Type B pancreatic cell (in vitro differentiated cells): ENCODE measurements at regions not wholly inside any gene's neighbourhood (a gene's known extent, or its start where the extent isn't known, plus 50 kb on each side); places are given as distances from the start of the nearest gene placed in this dataset.

Experiments
- DNase-seq: peaks from one replicate; pipeline ENCODE4 v3.0.0; 2021; ENCODE audit warnings: mixed read lengths; ENCODE audit not compliant: unreplicated experiment; ENCODE audit errors: extremely low spot score
- H3K27ac Mint-ChIP-seq: 2 replicates; pipeline ENCODE4 v1.8.0; 2021; ENCODE audit warnings: mild to moderate bottlenecking, mixed read lengths
- H3K27me3 Mint-ChIP-seq: 2 replicates; pipeline ENCODE4 v1.8.0; 2021; ENCODE audit warnings: mixed read lengths
- H3K36me3 Mint-ChIP-seq: 2 replicates; pipeline ENCODE4 v1.8.0; 2021; ENCODE audit warnings: mixed read lengths
- H3K4me1 Mint-ChIP-seq: one replicate; pipeline ENCODE4 v1.8.0; 2021; ENCODE audit warnings: mixed read lengths; ENCODE audit not compliant: unreplicated experiment
- H3K4me3 Mint-ChIP-seq: 2 replicates; pipeline ENCODE4 v1.8.0; 2021; ENCODE audit warnings: mild to moderate bottlenecking, mixed read lengths
- H3K9me3 Mint-ChIP-seq: 2 replicates; pipeline ENCODE4 v1.8.0; 2021; ENCODE audit warnings: mixed read lengths
- TF ChIP-seq, protein P1 (sequence below): fragments of 200-600 bp; sonication (generic); conservative IDR thresholded peaks from 2 replicates; pipeline ENCODE4 v1.5.0; 2021; ENCODE audit warnings: antibody characterized with exemption, mild to moderate bottlenecking

- Mint-ChIP-seq H3K9me3 (peaks cover 2% of the 10 kb centered on the region), H3K27ac (no peak overlapping the region), H3K4me1 (peaks cover 2% of the 10 kb centered on the region), H3K4me3 (no peak overlapping the region), H3K36me3 (no peaks in the 10 kb centered on the region), H3K27me3 (no peaks in the 10 kb centered on the region)
- no peak for DNase-seq
- TF ChIP-seq, protein P1, sequence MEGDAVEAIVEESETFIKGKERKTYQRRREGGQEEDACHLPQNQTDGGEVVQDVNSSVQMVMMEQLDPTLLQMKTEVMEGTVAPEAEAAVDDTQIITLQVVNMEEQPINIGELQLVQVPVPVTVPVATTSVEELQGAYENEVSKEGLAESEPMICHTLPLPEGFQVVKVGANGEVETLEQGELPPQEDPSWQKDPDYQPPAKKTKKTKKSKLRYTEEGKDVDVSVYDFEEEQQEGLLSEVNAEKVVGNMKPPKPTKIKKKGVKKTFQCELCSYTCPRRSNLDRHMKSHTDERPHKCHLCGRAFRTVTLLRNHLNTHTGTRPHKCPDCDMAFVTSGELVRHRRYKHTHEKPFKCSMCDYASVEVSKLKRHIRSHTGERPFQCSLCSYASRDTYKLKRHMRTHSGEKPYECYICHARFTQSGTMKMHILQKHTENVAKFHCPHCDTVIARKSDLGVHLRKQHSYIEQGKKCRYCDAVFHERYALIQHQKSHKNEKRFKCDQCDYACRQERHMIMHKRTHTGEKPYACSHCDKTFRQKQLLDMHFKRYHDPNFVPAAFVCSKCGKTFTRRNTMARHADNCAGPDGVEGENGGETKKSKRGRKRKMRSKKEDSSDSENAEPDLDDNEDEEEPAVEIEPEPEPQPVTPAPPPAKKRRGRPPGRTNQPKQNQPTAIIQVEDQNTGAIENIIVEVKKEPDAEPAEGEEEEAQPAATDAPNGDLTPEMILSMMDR = no peak
These were observed 1337.5 kb downstream of the FSTL5 start for GRCh38 chr4:160826339-160826679.

GRCh38 chr4:160831165-160831922, 1332.5 kb downstream of the FSTL5 start:
- H3K27me3 Mint-ChIP-seq = no peaks in the 10 kb centered on the region
- H3K27ac Mint-ChIP-seq = peak overlapping the region; percentile 61
- H3K4me1 Mint-ChIP-seq = peaks cover 6% of the 10 kb centered on the region
- peak overlapping the region; percentile 28 for H3K4me3 Mint-ChIP-seq
- DNase-seq = no peak
- peaks cover 6% of the 10 kb centered on the region for H3K9me3 Mint-ChIP-seq
- no peaks in the 10 kb centered on the region for H3K36me3 Mint-ChIP-seq
- TF ChIP-seq, protein P1 = no peak

- no peak overlapping the region for H3K27ac Mint-ChIP-seq
- no peak overlapping the region for H3K4me3 Mint-ChIP-seq
- H3K4me1 Mint-ChIP-seq = peaks cover 6% of the 10 kb centered on the region
- no peaks in the 10 kb centered on the region for H3K27me3 Mint-ChIP-seq
- peaks cover 6% of the 10 kb centered on the region for H3K9me3 Mint-ChIP-seq
- TF ChIP-seq, protein P1 = no peak
- no peaks in the 10 kb centered on the region for H3K36me3 Mint-ChIP-seq
- no peak for DNase-seq
These were observed 1328.0 kb downstream of the FSTL5 start for GRCh38 chr4:160835789-160836188.

GRCh38 chr4:160836431-160836830, 1327.4 kb downstream of the FSTL5 start:
- TF ChIP-seq, protein P1 = no peak
- H3K27me3 Mint-ChIP-seq = no peaks in the 10 kb centered on the region
- H3K9me3 Mint-ChIP-seq = peaks cover 3% of the 10 kb centered on the region
- no peak for DNase-seq
- H3K4me3 Mint-ChIP-seq = no peak overlapping the region
- no peaks in the 10 kb centered on the region for H3K36me3 Mint-ChIP-seq
- peaks cover 3% of the 10 kb centered on the region for H3K4me1 Mint-ChIP-seq
- H3K27ac Mint-ChIP-seq = no peak overlapping the region

GRCh38 chr4:160846121-160846520, 1317.7 kb downstream of the FSTL5 start:
- peaks cover 8% of the 10 kb centered on the region for H3K4me1 Mint-ChIP-seq
- no peak overlapping the region for H3K4me3 Mint-ChIP-seq
- no peaks in the 10 kb centered on the region for H3K36me3 Mint-ChIP-seq
- H3K27me3 Mint-ChIP-seq = no peaks in the 10 kb centered on the region
- no peak for DNase-seq
- TF ChIP-seq, protein P1 = no peak
- no peak overlapping the region for H3K27ac Mint-ChIP-seq
- H3K9me3 Mint-ChIP-seq = no peaks in the 10 kb centered on the region
